ENCODE measurements at regions not wholly inside any gene's neighbourhood (a gene's known extent, or its start where the extent isn't known, plus 50 kb on each side); places are given as distances from the start of the nearest gene placed in this dataset.

- TF ChIP-seq POLR2A (IDR thresholded peaks at IDR 0.05) = no peak
- TF ChIP-seq, protein P1, sequence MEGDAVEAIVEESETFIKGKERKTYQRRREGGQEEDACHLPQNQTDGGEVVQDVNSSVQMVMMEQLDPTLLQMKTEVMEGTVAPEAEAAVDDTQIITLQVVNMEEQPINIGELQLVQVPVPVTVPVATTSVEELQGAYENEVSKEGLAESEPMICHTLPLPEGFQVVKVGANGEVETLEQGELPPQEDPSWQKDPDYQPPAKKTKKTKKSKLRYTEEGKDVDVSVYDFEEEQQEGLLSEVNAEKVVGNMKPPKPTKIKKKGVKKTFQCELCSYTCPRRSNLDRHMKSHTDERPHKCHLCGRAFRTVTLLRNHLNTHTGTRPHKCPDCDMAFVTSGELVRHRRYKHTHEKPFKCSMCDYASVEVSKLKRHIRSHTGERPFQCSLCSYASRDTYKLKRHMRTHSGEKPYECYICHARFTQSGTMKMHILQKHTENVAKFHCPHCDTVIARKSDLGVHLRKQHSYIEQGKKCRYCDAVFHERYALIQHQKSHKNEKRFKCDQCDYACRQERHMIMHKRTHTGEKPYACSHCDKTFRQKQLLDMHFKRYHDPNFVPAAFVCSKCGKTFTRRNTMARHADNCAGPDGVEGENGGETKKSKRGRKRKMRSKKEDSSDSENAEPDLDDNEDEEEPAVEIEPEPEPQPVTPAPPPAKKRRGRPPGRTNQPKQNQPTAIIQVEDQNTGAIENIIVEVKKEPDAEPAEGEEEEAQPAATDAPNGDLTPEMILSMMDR (IDR thresholded peaks at IDR 0.05) = no peak
Measured at GRCh38 chr11:90284171-90284570, 61.3 kb upstream of the CHORDC1 start.

All from body of pancreas (tissue), 4 donors.